RWPE2 (cell line): ENCODE measurements at regions not wholly inside any gene's neighbourhood (a gene's known extent, or its start where the extent isn't known, plus 50 kb on each side); places are given as distances from the start of the nearest gene placed in this dataset.

Source experiments
- ATAC-seq: fragments of 200-7000 bp; cut with Tn5 transposase; 3 replicates; pipeline ENCODE4 v1.9.1; 2021; ENCODE audit warnings: low read depth
- DNase-seq: peaks from one replicate; pipeline ENCODE4 v3.0.0-alpha.2; 2020; ENCODE audit warnings: low spot score
- H3K27ac ChIP-seq: fragments of 450-650 bp; 2 replicates; pipeline ENCODE4 v1.5.1; 2017; ENCODE audit warnings: mild to moderate bottlenecking; ENCODE audit not compliant: poor library complexity, severe bottlenecking
- H3K27me3 ChIP-seq: fragments of 250-450 bp; sonication (Bioruptor Pico); 2 replicates; pipeline ENCODE4 v1.5.1; 2021; ENCODE audit warnings: mild to moderate bottlenecking, moderate library complexity; ENCODE audit not compliant: insufficient read depth, poor library complexity, severe bottlenecking
- H3K36me3 ChIP-seq: fragments of 250-450 bp; sonication (Bioruptor Pico); 2 replicates; pipeline ENCODE4 v1.5.1; 2020; ENCODE audit warnings: low read depth, mild to moderate bottlenecking, moderate library complexity
- H3K4me1 ChIP-seq: fragments of 250-450 bp; sonication (Bioruptor Pico); 2 replicates; pipeline ENCODE4 v1.5.1; 2021; ENCODE audit warnings: mild to moderate bottlenecking, moderate library complexity; ENCODE audit not compliant: insufficient read depth, poor library complexity, severe bottlenecking
- H3K4me3 ChIP-seq: fragments of 250-450 bp; sonication (Bioruptor Pico); 2 replicates; pipeline ENCODE4 v1.5.1; 2021; ENCODE audit warnings: mild to moderate bottlenecking, moderate library complexity; ENCODE audit not compliant: severe bottlenecking
- H3K9me3 ChIP-seq: fragments of 250-450 bp; sonication (Bioruptor Pico); 2 replicates; pipeline ENCODE4 v1.5.1; 2021; ENCODE audit warnings: mild to moderate bottlenecking, moderate library complexity; ENCODE audit not compliant: severe bottlenecking
- TF ChIP-seq, protein P1 (sequence below): fragments of 450-650 bp; IDR thresholded peaks from one replicate; pipeline ENCODE4 v1.5.1; 2017; ENCODE audit warnings: mild to moderate bottlenecking, moderate library complexity; ENCODE audit not compliant: poor library complexity, severe bottlenecking

DNA sequence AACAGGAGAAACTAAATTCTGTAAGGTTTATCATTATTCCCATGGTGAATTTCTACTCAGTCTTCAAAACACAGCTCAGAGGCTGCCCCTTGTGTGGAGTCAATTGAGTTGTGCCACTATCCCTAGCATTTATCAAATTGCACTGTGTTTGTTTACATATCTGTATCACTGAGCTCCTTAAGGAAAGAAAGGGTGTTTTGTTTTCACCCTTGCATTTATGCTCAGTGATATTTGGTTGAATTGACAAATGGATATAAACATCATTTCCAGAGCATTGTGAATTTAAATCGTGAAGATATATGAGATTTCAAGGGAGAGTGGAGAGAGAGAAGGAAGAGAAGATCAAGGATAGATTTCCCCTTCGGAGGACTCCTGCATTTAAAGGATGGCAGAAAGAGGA is 55.1 kb upstream of the TNFRSF19 start:
- TF ChIP-seq, protein P1, sequence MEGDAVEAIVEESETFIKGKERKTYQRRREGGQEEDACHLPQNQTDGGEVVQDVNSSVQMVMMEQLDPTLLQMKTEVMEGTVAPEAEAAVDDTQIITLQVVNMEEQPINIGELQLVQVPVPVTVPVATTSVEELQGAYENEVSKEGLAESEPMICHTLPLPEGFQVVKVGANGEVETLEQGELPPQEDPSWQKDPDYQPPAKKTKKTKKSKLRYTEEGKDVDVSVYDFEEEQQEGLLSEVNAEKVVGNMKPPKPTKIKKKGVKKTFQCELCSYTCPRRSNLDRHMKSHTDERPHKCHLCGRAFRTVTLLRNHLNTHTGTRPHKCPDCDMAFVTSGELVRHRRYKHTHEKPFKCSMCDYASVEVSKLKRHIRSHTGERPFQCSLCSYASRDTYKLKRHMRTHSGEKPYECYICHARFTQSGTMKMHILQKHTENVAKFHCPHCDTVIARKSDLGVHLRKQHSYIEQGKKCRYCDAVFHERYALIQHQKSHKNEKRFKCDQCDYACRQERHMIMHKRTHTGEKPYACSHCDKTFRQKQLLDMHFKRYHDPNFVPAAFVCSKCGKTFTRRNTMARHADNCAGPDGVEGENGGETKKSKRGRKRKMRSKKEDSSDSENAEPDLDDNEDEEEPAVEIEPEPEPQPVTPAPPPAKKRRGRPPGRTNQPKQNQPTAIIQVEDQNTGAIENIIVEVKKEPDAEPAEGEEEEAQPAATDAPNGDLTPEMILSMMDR, result no peak

DNA sequence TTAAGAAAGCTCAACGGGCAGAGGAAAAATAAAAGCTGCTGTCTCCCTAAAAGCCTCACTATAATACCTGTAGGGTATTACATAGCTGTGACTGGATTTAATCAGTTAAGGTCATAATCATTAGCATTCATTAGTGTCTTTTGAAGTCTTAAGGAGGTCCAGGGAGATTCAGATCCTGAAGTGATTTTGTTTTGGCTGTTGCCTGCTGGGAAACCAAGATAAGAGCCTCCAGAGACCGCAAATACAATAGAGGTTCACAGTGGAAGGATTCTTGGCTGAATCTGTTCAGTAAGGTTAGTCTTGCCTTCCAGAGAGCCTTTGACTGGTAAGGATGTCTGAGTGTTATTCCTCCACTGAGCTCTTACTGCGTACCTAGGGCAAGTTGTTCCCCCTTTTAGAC is 54.0 kb upstream of the TNFRSF19 start:
- ATAC-seq, result no peak
- Histone ChIP-seq H3K4me3 (no peak overlapping the region), H3K9me3 (no peaks in the 10 kb centered on the region)

More for the DNA sequence above, 55.1 kb upstream of the TNFRSF19 start:
- no peak for ATAC-seq
- H3K4me1 ChIP-seq, result peaks cover 8% of the 10 kb centered on the region
- DNase-seq, result no peak
- no peaks in the 10 kb centered on the region for H3K27me3 ChIP-seq
- no peak overlapping the region for H3K27ac ChIP-seq
- no peaks in the 10 kb centered on the region for H3K36me3 ChIP-seq
- no peak overlapping the region for H3K4me3 ChIP-seq
- H3K9me3 ChIP-seq, result no peaks in the 10 kb centered on the region

DNA sequence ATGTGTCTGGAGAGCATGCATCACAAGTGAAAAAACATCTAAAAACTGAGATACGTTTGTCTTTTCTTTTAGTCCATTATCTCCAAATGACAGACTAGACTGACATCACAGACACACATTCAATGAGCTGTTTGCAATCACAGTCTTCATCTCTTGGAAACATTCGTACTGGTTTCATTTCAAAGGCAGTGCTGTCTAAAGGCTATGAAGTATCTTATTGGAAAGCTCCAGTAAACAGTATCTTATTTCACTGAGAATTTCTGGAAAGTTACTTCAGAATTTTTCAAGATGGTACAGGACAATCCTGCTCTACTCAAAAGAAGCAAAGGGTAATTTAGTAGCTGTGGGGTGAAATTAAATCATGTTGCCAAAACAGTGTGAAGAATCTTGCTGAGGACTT is 53.5 kb upstream of the TNFRSF19 start:
- Histone ChIP-seq H3K4me3 (no peak overlapping the region), H3K27ac (no peak overlapping the region), H3K9me3 (no peaks in the 10 kb centered on the region), H3K4me1 (no peaks in the 10 kb centered on the region), H3K27me3 (no peaks in the 10 kb centered on the region), H3K36me3 (no peaks in the 10 kb centered on the region)
- TF ChIP-seq, protein P1, result no peak
- DNase-seq, result no peak
- no peak for ATAC-seq

More for the DNA sequence above, 54.0 kb upstream of the TNFRSF19 start:
- Histone ChIP-seq H3K27me3 (no peaks in the 10 kb centered on the region), H3K36me3 (no peaks in the 10 kb centered on the region), H3K4me1 (no peaks in the 10 kb centered on the region), H3K27ac (no peak overlapping the region)
- no peak for DNase-seq
- TF ChIP-seq, protein P1, result no peak

DNA sequence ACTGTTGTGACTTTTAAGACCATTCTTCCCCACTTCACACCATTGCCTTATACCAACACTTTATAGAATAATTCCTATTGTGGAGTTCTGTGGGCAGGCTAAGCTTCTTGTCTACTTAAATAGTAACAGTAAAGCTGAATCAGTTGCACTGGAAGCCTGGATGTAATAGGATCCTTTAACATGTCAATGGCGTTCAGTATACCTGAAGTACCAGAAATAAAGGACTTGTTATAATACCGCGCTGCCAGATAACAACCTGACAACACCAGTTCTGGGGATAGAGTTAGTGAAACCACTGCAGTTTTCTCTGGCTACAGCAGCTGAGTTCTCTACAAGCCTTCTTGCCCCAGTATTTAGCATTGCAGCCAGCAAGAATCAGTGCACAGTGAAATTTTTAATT is 52.0 kb upstream of the TNFRSF19 start:
- Histone ChIP-seq H3K4me1 (no peaks in the 10 kb centered on the region), H3K27ac (no peak overlapping the region), H3K27me3 (no peaks in the 10 kb centered on the region), H3K36me3 (no peaks in the 10 kb centered on the region), H3K4me3 (no peak overlapping the region), H3K9me3 (no peaks in the 10 kb centered on the region)
- DNase-seq (no peak), ATAC-seq (no peak)
- TF ChIP-seq, protein P1, result no peak
